Osteocyte (in vitro differentiated cells): ENCODE measurements at regions not wholly inside any gene's neighbourhood (a gene's known extent, or its start where the extent isn't known, plus 50 kb on each side); places are given as distances from the start of the nearest gene placed in this dataset.

ENCODE experiments used
- DNase-seq: peaks from one replicate; pipeline ENCODE4 v3.0.0; 2021; ENCODE audit warnings: mixed read lengths; ENCODE audit not compliant: unreplicated experiment; ENCODE audit errors: extremely low spot score
- H3K27ac Mint-ChIP-seq: one replicate; pipeline ENCODE4 v1.8.0; 2021; ENCODE audit warnings: mild to moderate bottlenecking, mixed read lengths; ENCODE audit not compliant: unreplicated experiment
- H3K27me3 Mint-ChIP-seq: one replicate; pipeline ENCODE4 v1.8.0; 2021; ENCODE audit warnings: mixed read lengths; ENCODE audit not compliant: unreplicated experiment
- H3K36me3 Mint-ChIP-seq: one replicate; pipeline ENCODE4 v1.8.0; 2021; ENCODE audit warnings: mixed read lengths; ENCODE audit not compliant: unreplicated experiment
- H3K4me1 Mint-ChIP-seq: one replicate; pipeline ENCODE4 v1.8.0; 2021; ENCODE audit warnings: mixed read lengths; ENCODE audit not compliant: unreplicated experiment
- H3K4me3 Mint-ChIP-seq: one replicate; pipeline ENCODE4 v1.8.0; 2021; ENCODE audit warnings: mild to moderate bottlenecking, moderate library complexity, mixed read lengths; ENCODE audit not compliant: unreplicated experiment
- H3K9me3 Mint-ChIP-seq: one replicate; pipeline ENCODE4 v1.8.0; 2021; ENCODE audit warnings: mixed read lengths; ENCODE audit not compliant: unreplicated experiment
- TF ChIP-seq, protein P1 (sequence below): fragments of 200-600 bp; sonication (generic); IDR thresholded peaks from 2 replicates; pipeline ENCODE4 v1.5.0; 2021; ENCODE audit warnings: antibody characterized with exemption, mild to moderate bottlenecking, moderate library complexity

DNA sequence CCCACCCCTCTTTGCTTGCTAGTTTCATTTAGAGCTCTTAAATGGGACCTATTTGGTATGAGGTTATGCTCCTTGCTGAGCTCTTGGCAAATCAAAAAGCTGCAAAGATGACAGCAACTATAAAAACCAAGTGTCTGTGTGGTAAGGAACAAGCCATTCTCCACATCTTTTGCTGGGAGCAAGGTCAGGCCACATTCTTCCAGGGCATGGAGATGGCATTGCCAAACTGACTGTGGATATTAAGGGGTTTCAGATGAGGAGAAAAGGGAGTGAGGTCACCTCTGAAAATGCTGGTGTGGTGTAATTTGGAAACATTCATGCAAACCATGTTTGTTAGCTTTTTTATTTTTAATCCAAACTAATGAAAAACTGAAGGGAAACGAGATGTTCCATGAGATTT is 218.8 kb upstream of the IL12B start:
- Mint-ChIP-seq H3K4me3 (no peak overlapping the region), H3K27ac (no peak overlapping the region), H3K4me1 (peaks cover 11% of the 10 kb centered on the region), H3K36me3 (no peaks in the 10 kb centered on the region), H3K9me3 (peaks cover 4% of the 10 kb centered on the region), H3K27me3 (peaks cover 29% of the 10 kb centered on the region)
- TF ChIP-seq, protein P1, sequence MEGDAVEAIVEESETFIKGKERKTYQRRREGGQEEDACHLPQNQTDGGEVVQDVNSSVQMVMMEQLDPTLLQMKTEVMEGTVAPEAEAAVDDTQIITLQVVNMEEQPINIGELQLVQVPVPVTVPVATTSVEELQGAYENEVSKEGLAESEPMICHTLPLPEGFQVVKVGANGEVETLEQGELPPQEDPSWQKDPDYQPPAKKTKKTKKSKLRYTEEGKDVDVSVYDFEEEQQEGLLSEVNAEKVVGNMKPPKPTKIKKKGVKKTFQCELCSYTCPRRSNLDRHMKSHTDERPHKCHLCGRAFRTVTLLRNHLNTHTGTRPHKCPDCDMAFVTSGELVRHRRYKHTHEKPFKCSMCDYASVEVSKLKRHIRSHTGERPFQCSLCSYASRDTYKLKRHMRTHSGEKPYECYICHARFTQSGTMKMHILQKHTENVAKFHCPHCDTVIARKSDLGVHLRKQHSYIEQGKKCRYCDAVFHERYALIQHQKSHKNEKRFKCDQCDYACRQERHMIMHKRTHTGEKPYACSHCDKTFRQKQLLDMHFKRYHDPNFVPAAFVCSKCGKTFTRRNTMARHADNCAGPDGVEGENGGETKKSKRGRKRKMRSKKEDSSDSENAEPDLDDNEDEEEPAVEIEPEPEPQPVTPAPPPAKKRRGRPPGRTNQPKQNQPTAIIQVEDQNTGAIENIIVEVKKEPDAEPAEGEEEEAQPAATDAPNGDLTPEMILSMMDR, result no peak
- DNase-seq, result no peak

- Mint-ChIP-seq H3K4me3 (no peak overlapping the region), H3K27me3 (peaks cover 41% of the 10 kb centered on the region), H3K36me3 (no peaks in the 10 kb centered on the region), H3K4me1 (no peaks in the 10 kb centered on the region), H3K27ac (no peak overlapping the region), H3K9me3 (peaks cover 4% of the 10 kb centered on the region)
- DNase-seq, result no peak
- TF ChIP-seq, protein P1, result no peak
These were observed 220.7 kb upstream of the IL12B start for GRCh38 chr5:159550951-159551350.

GRCh38 chr5:159552751-159553150 is 222.5 kb upstream of the IL12B start:
- H3K4me1 Mint-ChIP-seq, result no peaks in the 10 kb centered on the region
- TF ChIP-seq, protein P1, result no peak
- H3K9me3 Mint-ChIP-seq, result no peaks in the 10 kb centered on the region
- H3K36me3 Mint-ChIP-seq, result no peaks in the 10 kb centered on the region
- H3K27me3 Mint-ChIP-seq, result peaks cover 47% of the 10 kb centered on the region
- no peak overlapping the region for H3K4me3 Mint-ChIP-seq
- H3K27ac Mint-ChIP-seq, result no peak overlapping the region
- no peak for DNase-seq

GRCh38 chr5:159553792-159554191 is 223.5 kb upstream of the IL12B start:
- DNase-seq, result no peak
- TF ChIP-seq, protein P1, result no peak
- Mint-ChIP-seq H3K4me1 (no peaks in the 10 kb centered on the region), H3K36me3 (no peaks in the 10 kb centered on the region), H3K27ac (no peak overlapping the region), H3K9me3 (no peaks in the 10 kb centered on the region), H3K27me3 (peaks cover 44% of the 10 kb centered on the region), H3K4me3 (no peak overlapping the region)

DNA sequence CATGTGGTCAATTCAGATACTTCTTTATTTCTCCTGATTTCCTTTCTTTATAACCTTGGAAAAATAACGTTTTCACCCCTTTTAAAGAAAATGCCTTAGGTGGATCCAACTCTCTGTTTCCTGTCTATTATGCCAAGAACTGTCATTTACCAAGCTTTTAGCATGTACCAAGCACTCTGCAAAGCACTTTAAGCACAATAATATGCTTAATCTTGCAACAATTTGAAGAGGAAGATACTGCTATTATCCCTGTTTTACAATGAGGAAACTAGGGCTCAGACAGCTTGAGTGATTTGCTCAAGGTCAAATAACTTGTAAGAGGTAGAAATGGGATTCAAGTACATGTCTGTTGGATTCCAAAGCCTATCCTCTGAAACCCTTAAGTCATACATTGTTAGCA is 224.8 kb upstream of the IL12B start:
- no peak for DNase-seq
- H3K9me3 Mint-ChIP-seq, result no peaks in the 10 kb centered on the region
- H3K36me3 Mint-ChIP-seq, result no peaks in the 10 kb centered on the region
- no peaks in the 10 kb centered on the region for H3K4me1 Mint-ChIP-seq
- TF ChIP-seq, protein P1, result no peak
- H3K27me3 Mint-ChIP-seq, result peaks cover 40% of the 10 kb centered on the region
- no peak overlapping the region for H3K27ac Mint-ChIP-seq
- no peak overlapping the region for H3K4me3 Mint-ChIP-seq
